ENCODE measurements at regions not wholly inside any gene's neighbourhood (a gene's known extent, or its start where the extent isn't known, plus 50 kb on each side); places are given as distances from the start of the nearest gene placed in this dataset.

- TF ChIP-seq TAF1 (IDR thresholded peaks at IDR 0.05; ENCODE audit: low read depth, low read length) (no peak), EZH2 (IDR thresholded peaks at IDR 0.05; ENCODE audit: low read depth, low read length, severe bottlenecking) (no peak), POLR2AphosphoS5 (IDR thresholded peaks at IDR 0.05; ENCODE audit: low read depth, low read length) (no peak), CTCF (IDR thresholded peaks at IDR 0.05; ENCODE audit: control extremely low read depth in 1 of 3, insufficient read depth in 1 of 3, low read depth in 1 of 3, low read length in 3 of 3) (no peak), ATF2 (IDR thresholded peaks at IDR 0.05; ENCODE audit: low read length) (no peak), POLR2A (IDR thresholded peaks at IDR 0.05; ENCODE audit: control extremely low read depth in 1 of 2, low read depth in 2 of 2, low read length in 2 of 2) (no peak), ATF3 (IDR thresholded peaks at IDR 0.05; ENCODE audit: insufficient read depth, low read depth, low read length) (no peak), SUZ12 (IDR thresholded peaks at IDR 0.05; ENCODE audit: low read length) (no peak), USF2 (IDR thresholded peaks at IDR 0.05; ENCODE audit: low read length) (no peak), SP1 (IDR thresholded peaks at IDR 0.05; ENCODE audit: low read depth, low read length) (no peak)
Observed at GRCh38 chr19:30656520-30657100, 284.4 kb downstream of the ZNF536 start.
